ENCODE measurements at regions not wholly inside any gene's neighbourhood (a gene's known extent, or its start where the extent isn't known, plus 50 kb on each side); places are given as distances from the start of the nearest gene placed in this dataset.

DNA sequence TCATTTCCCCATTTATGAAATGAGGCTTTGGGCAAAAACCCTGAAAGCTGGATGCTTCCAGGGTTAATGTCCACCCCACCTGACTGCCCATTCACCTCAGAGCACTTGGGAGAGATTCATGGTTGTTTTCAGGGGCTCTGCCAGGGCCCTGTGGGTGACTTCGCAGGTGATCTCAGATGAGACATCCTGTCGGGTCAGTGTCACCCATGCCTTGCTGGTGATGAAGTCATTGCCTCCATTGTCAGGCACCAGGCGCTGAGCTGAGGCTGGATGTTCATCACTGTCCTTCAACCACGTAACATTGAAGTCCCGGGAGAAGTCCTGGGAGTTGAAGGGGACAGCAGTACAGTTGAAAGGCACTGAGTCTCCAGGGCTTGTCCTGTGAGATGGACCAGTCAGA is 115.6 kb upstream of the SIRPA start:
- TF ChIP-seq GTF2F1 (IDR thresholded peaks at IDR 0.05; ENCODE audit: low read length) = no peak
- TF ChIP-seq, protein P1, sequence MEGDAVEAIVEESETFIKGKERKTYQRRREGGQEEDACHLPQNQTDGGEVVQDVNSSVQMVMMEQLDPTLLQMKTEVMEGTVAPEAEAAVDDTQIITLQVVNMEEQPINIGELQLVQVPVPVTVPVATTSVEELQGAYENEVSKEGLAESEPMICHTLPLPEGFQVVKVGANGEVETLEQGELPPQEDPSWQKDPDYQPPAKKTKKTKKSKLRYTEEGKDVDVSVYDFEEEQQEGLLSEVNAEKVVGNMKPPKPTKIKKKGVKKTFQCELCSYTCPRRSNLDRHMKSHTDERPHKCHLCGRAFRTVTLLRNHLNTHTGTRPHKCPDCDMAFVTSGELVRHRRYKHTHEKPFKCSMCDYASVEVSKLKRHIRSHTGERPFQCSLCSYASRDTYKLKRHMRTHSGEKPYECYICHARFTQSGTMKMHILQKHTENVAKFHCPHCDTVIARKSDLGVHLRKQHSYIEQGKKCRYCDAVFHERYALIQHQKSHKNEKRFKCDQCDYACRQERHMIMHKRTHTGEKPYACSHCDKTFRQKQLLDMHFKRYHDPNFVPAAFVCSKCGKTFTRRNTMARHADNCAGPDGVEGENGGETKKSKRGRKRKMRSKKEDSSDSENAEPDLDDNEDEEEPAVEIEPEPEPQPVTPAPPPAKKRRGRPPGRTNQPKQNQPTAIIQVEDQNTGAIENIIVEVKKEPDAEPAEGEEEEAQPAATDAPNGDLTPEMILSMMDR (CRISPR knock-in tag; IDR thresholded peaks at IDR 0.05) = no peak
- no peak for TF ChIP-seq ZFP62 (CRISPR knock-in tag; IDR thresholded peaks at IDR 0.05)
- TF ChIP-seq, protein P2, sequence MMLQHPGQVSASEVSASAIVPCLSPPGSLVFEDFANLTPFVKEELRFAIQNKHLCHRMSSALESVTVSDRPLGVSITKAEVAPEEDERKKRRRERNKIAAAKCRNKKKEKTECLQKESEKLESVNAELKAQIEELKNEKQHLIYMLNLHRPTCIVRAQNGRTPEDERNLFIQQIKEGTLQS (CRISPR knock-in tag; IDR thresholded peaks at IDR 0.05) = no peak
- TF ChIP-seq ZNF670 (CRISPR knock-in tag; IDR thresholded peaks at IDR 0.05; ENCODE audit: borderline replicate concordance) = no peak
- no peak for TF ChIP-seq RARA (CRISPR knock-in tag; IDR thresholded peaks at IDR 0.05)
- TF ChIP-seq HOXA9 (CRISPR knock-in tag; IDR thresholded peaks at IDR 0.05; ENCODE audit: borderline replicate concordance) = no peak
- no peak for TF ChIP-seq SOX6 (IDR thresholded peaks at IDR 0.05)
- no peak for TF ChIP-seq SOX6 (CRISPR knock-in tag; IDR thresholded peaks at IDR 0.05)

All from HepG2 (cell line).